GM12891 (cell line): ENCODE measurements at regions not wholly inside any gene's neighbourhood (a gene's known extent, or its start where the extent isn't known, plus 50 kb on each side); places are given as distances from the start of the nearest gene placed in this dataset.

Experiments used
- PAX5 ChIP-seq: IDR thresholded peaks from 2 replicates; pipeline ENCODE4 v1.6.1; 2011; ENCODE audit warnings: low read length, moderate library complexity, mild to moderate bottlenecking; ENCODE audit not compliant: insufficient read depth, severe bottlenecking
- POLR2A ChIP-seq: IDR thresholded peaks from 2 replicates; pipeline ENCODE4 v1.6.1; 2011; ENCODE audit warnings: low read depth, low read length, control low read depth
- POLR2AphosphoS5 ChIP-seq: IDR thresholded peaks from 2 replicates; pipeline ENCODE4 v1.6.1; 2011; ENCODE audit warnings: low read depth, low read length, control low read depth
- POU2F2 ChIP-seq: IDR thresholded peaks from 2 replicates; pipeline ENCODE4 v1.6.1; 2011; ENCODE audit warnings: low read depth, mild to moderate bottlenecking, control low read depth, low read length, moderate library complexity
- SPI1 ChIP-seq: IDR thresholded peaks from 2 replicates; pipeline ENCODE4 v1.6.1; 2011; ENCODE audit warnings: low read depth, low read length, control low read depth
- TAF1 ChIP-seq: IDR thresholded peaks from 2 replicates; pipeline ENCODE4 v1.6.1; 2011; ENCODE audit warnings: low read depth, low read length, control low read depth

DNA sequence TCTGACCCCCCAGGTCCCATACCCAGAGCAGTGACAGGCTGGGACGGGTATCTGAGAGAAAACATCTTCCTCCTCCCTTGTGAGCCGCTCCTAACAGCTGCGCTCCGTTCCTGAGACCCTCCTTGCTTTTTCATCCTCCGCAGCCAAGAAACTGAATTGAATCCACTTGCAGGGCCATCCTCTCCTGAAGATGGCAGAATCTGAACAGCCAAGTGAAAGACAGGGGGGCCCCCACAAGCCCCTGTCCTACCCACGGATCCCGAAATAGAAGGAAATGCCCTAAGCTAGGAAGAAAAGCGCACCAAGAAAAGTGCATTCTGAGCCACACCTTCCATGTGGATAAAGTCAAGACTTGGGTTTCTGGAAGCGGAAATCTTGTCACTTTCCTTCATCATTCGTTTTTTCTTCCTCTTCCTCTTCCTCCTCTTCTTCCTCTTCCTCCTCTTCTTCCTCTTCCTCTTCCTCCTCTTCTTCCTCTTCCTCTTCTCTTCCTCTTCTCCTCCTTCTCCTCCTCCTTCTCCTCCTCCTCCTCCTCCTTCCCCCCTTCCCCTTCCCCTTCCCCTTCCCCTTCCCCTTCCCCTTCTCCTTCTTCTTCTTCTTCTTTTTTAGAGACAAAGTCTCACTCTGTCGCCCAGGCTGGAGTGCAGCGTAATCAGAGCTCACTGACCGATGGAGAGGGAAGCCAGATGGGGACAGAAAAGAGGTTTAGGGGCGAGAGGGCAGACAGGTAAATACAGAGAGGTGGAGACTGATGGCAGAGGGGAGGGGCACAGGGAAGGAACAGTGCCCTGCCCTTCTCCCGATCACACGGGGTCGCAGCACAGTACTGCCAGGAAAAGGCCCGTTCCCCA lies 86.0 kb upstream of the WWC2 start:
- TF ChIP-seq POLR2A, result no peak
- no peak for TF ChIP-seq POU2F2
- TF ChIP-seq TAF1, result no peak
- TF ChIP-seq POLR2AphosphoS5, result no peak
- TF ChIP-seq SPI1, result no peak
- TF ChIP-seq PAX5, result no peak
